NCI-H146 treated with DMSO at 0.1 percent for 48 hours (cell line): ENCODE measurements at regions not wholly inside any gene's neighbourhood (a gene's known extent, or its start where the extent isn't known, plus 50 kb on each side); places are given as distances from the start of the nearest gene placed in this dataset.

Experiments used
- DNase-seq: peaks from one replicate; lab custom pipeline; 2025; ENCODE audit not compliant: unreplicated experiment; lab: John Stamatoyannopoulos, UW

DNA sequence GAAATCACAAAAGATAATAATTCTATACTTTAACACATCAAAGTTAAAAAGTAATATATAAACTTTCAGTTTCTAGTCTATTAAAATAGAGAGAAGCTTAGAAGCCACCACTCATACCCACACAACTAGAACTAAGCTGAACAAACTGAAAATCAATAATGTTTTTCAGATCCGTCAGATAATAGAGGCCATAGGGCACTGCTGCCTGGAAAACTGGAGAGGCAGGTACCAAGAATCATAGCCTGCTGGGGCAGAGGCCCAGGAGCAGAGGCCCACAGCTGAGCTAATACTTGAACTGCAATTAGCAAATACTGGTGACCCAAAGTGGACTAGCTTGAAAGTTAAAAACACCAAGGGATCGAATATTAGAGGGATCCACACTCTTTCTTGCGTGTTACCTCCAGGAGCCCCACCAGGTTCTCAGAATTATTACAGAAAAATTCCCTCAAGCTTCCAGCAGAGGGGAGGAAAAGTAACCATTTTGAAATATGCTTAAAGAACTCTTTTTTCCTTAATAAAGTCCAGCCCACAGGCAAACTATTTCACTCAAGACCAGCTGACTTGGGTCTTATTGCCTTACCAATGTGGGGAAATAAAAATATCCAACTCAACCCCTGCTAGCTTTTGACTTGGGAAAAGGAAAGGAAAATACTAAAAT, 774.1 kb upstream of the IGFBP3 start:
- no peak for DNase-seq

DNA sequence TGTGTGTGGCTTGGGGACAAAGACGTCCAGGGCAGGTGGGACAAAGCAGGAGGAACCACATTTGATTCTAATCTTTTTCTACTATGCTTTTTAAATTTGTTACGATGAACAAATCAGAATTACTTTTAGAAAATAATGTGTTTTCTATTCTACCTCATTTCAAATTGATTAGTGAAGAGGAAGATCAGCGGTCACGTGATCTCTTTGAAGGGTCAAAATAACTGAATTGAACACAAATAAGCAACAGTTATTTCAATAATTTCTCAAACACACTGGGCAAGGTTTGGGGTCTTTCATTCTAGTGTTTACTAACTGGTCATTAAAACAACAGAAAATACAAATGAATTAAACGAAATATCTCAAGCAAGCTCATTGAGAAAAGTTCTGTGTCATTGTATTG, 773.0 kb upstream of the IGFBP3 start:
- no peak for DNase-seq

DNA sequence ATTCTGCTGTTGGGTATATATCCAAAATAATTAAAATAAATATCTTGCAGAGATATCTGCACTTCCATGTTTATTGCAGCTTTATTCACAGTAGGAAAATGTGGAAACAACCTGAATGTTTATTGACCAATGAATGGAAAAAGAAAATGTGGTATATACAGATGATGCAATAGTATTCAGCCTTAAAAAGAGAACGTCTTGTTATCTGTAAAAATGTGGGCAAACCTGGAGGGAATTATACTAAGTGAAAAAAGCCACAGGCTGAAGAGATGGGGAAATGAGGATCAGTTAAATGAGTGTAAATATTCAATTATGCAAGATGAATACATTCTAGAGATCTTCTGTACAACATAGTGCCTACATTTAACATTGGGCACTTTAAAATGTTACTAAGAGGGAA, 766.1 kb upstream of the IGFBP3 start:
- DNase-seq: no peak

DNA sequence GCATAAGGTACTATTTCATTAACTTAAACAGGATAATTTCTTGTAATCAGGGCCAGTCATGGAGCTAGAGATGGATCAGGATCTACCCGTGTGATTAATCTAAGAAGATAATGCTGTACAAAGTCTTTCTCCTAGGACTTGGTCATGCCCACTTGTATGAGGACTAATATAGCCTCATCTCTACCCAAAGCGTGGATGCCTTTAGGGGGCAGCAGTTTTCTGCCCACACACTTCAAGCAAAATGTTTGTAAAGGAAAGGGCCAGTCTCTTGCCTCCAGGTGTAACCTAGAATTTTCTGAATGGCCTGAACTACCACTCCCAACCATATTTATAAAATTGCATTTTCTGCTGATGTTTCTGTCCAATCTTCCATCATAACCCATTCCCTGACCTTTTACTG, 764.0 kb upstream of the IGFBP3 start:
- DNase-seq: no peak

DNA sequence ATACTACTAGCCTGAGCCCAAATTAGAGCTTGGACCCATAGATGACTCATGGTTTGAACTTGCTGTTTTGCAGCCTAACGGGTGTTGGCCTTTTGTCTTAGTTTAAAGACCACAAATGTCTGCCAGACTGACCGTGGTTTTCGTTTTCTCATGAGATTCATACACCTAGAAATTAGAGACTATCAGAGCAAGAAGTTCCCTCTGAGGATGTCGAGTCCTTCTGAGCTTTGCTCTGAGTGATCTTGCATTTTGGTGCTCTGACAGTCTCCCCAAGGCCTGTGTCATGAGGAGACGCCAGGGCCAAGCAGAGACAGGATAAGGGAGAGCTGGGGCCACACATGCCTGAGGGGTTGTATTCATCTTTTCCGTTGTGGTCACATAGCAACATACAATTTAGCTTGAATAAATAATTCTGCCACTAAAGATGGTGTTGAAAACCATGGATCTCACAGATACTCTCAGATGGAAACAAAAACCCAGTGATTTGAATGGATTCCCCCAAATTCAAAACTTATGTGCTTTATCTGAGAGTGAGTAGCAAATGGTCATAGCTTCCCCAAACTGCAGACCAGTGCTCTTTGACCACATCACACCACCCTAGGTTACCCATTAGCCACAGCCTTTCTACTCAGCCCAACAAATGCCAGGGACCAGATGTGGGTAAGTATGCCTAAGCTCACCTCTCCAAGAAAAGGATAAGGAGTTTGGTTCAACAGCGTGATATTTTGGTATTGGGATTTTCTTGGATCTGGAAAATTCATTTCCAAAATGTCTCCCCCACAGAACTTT, 762.0 kb upstream of the IGFBP3 start:
- no peak for DNase-seq

DNA sequence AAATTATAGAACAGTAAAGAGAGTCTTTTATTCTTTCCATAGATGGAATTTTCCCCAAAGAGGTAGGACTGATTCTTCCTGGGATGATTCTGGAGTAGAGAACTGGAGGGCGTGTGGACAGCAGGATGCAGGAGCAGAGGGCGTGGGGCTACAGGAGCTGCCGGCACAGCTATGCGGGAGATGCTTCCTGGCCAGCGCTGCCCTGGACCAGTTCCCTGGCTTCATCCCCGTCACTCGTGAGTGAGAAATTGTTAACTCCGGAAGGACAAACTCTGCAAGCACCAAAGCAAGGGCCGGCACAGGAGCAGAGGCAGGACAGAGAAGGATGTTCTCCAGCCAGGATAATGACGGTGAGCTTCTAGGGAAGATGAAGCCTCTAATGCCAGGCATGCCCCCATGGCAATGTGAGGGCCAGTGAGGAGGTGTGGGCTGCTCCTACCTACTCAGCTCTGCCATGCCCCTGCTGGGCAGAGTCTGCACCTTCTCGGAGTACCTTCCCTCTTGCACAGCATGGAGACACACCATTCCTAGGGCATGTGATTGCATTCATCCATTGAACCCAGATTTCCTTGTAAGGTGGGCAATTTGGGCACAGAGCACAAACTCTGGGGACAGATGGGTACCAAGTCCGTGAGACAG, 760.9 kb upstream of the IGFBP3 start:
- DNase-seq: no peak

DNA sequence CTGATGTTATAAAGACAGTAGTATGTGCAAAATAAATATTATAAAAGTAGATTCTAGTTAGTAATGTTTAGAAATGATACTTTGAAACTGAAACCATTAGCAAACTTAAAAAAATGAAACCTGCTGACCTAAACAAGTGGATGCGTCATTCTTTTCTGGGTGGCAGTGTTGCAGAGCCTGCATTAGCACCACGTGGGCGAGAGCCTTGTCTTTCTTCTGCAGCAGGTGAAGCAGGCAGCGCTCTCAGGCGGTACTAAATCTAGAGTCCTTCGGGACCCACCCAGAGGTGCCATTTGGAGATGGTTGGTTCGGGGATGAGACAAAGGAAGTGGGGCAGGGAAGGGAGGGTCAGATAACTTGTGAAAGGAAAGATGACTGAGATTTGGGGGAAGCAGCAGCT, 759.1 kb upstream of the IGFBP3 start:
- DNase-seq: no peak

DNA sequence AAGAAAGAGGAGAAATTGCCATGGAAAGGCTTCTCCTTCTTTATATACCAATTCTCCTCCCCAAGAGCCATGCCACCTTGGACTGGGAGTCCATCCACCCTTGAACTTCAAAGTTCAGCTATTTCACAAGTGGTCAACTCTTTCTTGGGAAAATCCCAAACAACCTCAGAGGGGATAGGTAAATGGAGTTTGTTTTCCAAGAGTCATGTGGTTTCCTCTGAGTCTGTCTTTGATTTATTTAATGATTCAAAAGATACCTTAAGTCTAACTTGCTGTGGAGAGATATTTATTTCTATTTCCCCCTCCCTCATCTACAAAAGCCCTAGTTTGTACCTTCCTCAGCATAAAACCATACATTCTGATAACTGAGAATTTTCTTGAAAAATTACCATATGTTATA, 758.6 kb upstream of the IGFBP3 start:
- DNase-seq: no peak

DNA sequence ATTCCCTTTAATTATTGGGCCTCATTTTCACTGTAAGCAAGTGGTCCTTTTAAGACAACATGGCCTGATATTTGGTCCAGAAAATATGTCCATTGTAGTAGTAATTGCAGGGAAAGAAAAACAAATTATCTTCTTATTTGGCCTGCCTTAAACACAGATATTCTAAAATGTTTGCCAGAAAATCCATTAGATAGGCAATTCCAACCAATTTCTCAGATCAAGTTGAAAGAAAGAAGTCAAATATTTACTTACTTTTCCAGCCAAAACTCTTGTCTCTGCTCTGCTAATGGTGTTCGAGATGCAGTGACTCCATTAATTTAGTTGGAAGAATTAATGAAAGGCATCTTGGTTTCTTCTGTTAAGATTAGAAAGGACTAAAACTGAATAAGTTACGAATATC, 757.3 kb upstream of the IGFBP3 start:
- DNase-seq: no peak

DNA sequence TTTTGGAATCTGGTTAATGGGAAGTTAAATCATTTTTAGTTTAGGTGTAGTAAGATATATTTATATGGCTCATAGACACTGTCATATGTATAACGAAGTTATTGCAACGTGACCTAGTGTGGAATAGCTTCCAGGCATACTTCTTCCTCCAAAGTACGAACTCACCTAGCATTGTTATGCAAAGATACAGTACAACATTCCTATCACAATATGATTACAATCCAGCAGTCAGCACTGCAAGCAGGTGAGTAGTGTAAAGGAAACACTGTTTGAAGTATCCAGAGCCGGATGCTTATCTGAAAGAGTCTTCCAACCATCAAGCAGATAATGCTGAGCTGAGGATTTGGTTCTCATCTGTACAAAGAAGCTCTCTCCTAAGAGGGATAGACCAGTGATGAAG, 754.4 kb upstream of the IGFBP3 start:
- no peak for DNase-seq

DNA sequence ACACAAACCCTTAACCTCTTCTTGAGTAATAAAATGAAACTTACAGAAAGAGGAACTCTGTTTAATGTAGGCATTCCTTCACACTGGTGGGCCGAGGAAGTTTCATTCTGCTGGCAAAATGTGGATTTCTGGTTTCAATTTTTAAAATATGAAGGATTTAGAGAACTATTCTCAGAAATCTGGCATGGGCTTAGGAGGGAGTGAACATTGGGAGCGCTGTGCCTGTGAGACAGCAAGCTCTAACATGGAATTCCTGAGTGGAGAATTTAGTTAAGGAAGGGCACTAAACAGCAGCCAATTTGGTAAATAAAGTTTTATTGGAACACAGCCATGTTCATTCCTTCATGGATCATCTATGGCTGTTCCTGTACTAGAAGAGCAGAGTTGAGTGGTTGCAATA, 751.8 kb upstream of the IGFBP3 start:
- no peak for DNase-seq

DNA sequence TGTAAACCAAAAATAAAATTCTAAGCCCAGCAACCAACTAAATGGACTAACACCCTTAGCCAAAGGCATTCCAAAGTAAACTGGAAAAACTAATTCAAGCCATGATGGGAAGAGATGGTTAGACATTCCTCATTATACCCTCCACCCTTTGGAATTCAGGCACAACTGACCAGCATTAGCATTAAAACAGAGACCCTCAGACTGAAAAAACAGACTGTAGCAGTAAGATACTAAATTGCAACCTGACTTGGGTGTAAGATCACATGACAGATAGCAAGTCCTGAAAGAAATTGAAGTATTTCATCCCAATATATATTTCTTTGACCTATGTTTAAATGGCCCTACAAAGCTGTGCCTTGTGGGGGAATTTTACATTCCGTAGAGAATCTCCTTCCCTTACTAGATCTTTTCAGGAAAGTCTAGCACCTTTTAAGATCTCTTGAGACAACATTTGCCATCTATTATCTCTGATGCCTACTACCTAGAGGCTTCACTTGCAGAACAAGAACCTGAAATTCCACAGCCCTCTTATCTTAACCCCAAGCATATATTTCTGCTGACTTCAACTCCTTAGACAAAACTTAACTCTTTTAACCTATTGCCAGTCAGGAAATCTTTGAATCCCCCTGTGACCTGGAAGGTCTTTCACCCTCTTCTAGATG, 750.2 kb upstream of the IGFBP3 start:
- no peak for DNase-seq

DNA sequence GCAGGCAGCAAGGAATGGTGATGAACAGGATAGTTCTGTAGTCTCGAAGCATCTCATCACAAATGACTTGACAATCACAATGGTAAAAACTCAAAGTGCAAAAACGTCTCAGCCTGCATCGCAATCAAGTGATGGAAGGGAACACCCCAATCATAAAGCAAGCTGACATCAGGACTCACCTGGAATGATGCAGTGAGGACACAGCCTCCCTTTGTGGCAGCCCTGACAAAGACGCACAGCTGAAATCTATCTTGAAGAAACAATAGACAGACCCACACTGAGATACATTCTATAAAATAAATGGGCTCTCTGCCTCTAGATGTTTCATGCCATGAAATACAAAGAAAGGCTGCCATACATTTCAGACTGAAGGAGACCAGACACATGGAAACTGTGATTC, 748.0 kb upstream of the IGFBP3 start:
- no peak for DNase-seq

DNA sequence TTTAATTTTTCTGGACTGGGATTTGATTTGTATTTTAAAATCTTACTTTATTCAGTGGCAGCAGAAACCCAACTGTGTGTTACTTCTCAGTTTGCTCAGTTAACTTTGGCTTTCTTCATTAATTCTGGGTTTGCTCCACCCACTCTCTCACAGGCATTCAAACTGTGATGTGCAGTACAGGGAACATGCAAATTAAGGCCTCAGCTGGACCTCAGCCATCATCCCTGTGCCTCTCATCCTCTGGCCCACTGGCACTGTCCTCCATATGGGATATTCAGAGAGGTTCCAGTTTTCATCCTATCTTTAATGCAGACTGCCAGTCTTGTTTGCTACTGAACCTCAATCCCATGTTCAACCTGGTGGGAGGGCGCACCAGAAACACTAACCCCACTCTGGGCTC, 743.4 kb upstream of the IGFBP3 start:
- no peak for DNase-seq

DNA sequence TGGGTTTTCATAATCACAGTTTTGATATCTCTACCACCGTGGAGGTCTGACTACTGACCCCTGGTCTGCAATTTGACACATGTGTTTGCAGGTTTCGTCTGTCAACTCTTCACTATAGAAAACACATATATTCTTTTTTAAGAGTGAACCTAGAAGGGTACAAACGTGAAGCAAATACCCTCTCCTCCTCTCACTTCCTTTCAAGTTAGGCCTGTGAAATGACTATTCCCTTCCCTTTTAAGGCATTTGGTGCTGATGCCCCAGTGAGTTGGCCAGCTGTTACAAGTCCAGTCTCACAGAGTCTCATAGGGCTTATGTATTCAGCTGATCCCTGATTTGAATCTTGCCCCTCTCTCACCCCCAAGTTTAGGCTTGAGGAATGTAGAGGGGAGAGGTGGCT, 742.0 kb upstream of the IGFBP3 start:
- DNase-seq: no peak

DNA sequence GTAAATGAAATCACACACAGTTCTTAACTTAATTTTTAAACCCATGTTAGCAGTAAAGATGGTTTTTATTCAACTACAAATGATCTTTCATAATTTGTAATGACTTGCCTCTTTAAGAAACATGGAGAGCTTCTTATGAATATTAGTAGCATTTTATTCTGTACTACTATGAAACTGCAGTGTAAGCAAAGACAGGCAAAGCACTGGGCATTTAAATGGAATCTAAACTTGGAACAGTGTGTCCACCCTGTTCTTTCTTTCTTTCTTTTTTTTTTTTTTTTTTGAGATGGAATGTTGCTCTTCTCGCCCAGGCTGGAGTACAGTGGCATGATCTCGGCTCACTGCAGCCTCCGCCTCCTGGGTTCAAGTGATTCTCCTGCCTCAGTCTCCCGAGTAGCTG, 740.4 kb upstream of the IGFBP3 start:
- no peak for DNase-seq

DNA sequence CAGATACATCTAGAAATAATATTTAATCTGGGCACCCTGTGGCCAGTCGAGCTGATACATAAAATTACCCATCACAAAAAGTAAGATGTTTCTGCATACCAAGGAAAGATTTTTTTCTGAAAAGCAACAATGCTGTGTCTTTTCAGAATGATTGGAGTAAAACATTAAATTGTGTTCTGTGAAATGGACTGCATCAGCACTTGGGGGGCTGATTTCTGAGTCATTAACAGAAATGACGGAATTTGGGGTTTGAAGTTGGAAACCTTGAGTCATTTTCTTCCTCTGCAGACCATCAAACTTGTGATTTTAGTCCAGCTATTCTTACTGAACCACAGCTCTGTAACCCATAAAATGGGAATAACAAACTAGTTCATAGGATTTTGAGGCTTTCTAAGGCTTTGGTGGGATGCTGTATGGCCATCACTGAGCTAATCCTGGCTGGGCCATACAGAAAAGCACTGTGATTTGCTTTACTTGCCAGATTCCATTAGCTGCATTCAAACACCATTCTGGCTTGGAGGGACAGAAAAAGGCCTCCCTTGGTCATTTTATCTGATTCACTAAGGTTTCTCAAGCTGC, 739.4 kb upstream of the IGFBP3 start:
- DNase-seq: no peak

DNA sequence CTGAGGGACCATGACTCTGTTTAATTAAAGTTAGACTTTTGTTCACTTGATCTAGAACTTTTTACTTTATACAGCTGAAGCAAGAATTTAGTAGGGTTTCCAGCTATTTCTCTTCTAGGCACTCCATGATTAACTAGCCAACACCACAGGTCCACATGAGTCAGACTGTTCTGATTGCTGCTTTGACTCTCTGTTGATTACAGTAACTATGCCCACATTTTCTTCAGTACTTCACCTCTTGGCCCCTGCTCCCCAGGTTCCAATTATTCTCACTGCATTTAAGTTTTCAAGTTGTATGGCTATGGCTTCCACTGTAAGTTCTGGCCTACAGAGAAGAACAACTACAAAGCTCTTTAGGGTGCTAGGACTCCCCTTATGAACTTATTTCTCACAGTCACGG, 737.2 kb upstream of the IGFBP3 start:
- DNase-seq: no peak

DNA sequence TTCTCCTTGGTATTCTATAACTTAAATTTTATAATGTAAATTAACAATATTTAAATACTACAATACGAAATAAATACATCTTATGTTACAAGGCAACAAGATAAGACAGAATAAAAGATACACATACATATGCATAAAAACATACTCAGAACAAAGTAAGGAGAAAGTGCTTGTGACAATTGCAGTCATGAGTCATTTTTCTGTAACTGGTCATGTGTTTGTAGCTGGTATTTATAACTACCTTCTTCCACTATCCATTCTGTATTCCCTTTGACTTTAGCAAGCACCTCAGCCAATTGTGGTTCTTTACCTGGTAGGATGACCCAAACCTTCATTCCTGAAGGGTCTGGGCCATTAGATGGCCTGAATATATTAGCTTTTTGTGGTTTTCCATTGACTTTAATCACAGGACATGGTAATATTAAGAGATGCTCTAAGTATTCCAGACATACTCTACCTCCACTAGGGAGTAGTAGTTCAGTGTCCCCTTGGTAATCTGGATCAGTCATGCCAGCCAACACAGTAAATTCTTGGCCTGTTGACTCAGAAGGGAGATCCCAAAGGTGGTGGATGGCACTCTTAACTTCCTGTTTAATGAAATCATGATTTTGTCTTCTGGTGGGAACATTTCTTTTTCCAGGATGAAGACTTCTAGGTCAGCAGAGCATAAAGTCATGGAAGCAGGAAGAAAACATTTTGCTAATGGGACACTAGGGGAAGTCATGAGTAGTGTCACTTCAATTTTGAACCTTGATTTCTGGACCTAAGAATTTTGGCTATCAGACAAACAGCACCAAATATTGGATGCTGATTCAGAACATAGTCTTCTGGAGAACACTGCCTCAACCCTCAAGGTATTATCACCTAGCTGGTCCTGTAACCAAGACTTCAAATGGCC, 733.7 kb upstream of the IGFBP3 start:
- DNase-seq: no peak

DNA sequence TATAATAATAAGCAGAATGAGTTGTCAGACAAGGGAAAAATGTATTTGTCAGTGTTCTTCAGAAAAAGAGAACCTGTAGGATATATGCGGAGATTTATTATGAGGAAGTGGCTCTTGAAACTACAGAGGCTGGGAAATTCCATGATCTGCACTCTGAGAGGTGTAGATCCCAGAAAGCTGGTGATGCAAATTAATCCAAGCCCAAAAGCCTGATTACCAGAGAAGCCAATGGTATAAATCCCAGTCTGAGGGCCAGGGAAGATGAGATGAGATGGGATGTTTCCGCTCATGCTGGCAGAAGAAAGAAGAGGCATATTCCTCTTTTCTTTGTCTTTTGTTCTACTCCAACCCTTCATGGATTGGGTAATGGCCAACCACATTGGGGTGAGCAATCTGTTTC, 732.8 kb upstream of the IGFBP3 start:
- DNase-seq: no peak

DNA sequence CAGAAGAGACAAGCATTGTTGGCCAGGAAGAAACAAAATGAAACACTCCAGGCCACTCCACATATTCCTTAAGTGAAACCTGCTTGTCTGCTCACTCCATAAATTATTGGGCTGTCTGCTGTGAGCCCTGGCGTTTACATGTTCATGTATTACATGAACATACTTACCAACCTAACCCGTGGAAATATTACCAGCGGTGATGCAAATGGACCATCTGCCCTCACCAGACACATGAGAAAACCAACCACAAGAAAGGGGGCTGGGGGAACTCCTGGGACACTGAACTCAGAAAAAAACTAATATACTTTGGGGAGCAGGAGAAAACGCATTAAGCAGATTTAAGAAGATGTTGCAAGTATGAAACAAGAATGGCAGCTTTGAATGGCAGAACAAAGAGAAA, 731.2 kb upstream of the IGFBP3 start:
- no peak for DNase-seq
